ENCODE measurements at regions not wholly inside any gene's neighbourhood (a gene's known extent, or its start where the extent isn't known, plus 50 kb on each side); places are given as distances from the start of the nearest gene placed in this dataset.

DNA sequence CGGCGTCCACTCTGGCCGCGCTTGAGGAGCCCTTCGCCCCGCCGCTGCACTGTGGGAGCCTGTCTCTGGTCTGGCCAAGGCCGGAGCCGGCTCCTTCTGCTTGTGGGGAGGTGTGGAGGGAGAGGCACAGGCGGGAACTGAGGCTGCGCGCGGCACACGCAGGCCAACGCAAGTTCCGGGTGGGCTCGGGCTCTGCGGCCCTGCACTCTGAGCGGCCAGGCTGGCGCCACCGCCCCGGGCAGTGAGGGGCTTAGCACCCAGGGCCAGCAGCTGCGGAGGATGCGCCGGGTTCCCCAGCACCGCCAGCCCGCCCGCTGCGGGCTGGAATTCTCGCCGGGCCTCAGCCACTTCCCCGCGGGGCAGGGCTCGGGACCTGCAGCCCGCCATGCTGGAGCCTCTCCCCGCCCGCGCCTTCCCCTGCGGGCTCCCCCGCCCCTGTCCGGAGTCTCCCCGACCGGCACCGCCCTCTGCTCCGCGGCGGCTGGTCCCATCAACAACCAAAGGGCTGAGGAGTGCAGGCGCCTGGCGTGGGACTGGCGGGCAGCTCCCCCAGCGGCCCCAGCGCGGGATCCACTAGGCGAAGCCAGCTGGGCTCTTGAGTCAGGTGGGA, 921.2 kb upstream of the FOXG1 start:
- TF ChIP-seq POLR2A (IDR thresholded peaks at IDR 0.05; ENCODE audit: extremely low read depth, insufficient read length) (no peak), CTCF (IDR thresholded peaks at IDR 0.05; ENCODE audit: low read depth, low read length) (no peak)
